ENCODE measurements at regions not wholly inside any gene's neighbourhood (a gene's known extent, or its start where the extent isn't known, plus 50 kb on each side); places are given as distances from the start of the nearest gene placed in this dataset.

DNA sequence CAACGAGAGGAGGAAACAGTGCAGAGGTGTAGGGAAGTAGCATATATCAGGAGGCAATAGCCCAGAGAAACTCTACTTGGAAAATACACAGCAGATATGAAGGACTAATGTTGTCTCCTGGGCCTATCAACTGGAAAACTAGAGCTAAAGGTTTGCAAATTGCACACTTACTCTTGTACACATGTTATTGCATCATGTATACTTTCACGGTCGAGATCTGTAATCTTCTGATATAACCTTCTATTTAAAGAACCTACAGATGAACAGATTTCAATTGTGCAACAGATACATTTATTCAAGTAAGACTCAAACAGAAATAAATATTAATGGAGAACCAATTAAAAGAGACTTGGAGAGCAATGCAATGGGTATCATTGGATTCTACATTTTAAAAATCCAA lies 256.3 kb upstream of the TMEM161B start:
- TF ChIP-seq, protein P1, sequence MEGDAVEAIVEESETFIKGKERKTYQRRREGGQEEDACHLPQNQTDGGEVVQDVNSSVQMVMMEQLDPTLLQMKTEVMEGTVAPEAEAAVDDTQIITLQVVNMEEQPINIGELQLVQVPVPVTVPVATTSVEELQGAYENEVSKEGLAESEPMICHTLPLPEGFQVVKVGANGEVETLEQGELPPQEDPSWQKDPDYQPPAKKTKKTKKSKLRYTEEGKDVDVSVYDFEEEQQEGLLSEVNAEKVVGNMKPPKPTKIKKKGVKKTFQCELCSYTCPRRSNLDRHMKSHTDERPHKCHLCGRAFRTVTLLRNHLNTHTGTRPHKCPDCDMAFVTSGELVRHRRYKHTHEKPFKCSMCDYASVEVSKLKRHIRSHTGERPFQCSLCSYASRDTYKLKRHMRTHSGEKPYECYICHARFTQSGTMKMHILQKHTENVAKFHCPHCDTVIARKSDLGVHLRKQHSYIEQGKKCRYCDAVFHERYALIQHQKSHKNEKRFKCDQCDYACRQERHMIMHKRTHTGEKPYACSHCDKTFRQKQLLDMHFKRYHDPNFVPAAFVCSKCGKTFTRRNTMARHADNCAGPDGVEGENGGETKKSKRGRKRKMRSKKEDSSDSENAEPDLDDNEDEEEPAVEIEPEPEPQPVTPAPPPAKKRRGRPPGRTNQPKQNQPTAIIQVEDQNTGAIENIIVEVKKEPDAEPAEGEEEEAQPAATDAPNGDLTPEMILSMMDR (IDR thresholded peaks at IDR 0.05): no peak
- no peak for TF ChIP-seq POLR2A (IDR thresholded peaks at IDR 0.05)
